Heart right ventricle (tissue), 16 donors: ENCODE measurements at regions not wholly inside any gene's neighbourhood (a gene's known extent, or its start where the extent isn't known, plus 50 kb on each side); places are given as distances from the start of the nearest gene placed in this dataset.

Experiments
- ATAC-seq, 8 donors: fragments of 200-7000 bp; cut with Tn5 transposase; one replicate each; pipeline ENCODE4 v1.9.1; 2020; ENCODE audit warnings: mild to moderate bottlenecking in 8 of 8, moderate library complexity in 8 of 8, moderate number of reproducible peaks in 1 of 8
- DNase-seq, 2 donors: peaks; one replicate each; pipeline ENCODE4 v3.0.0-alpha.2; 2020
- H3K27ac ChIP-seq, 10 donors: fragments of 200-600 bp; sonication (generic) in 2 of 10; one replicate each; pipeline versions ENCODE4 v1.5.0 to v1.8.0; 2020 to 2022; ENCODE audit warnings: mild to moderate bottlenecking in 3 of 10
- H3K27me3 ChIP-seq, 7 donors: fragments of 200-600 bp; one replicate each; pipeline ENCODE4 v1.8.0; 2021 to 2022; ENCODE audit warnings: mild to moderate bottlenecking in 2 of 7
- H3K36me3 ChIP-seq, 9 donors: fragments of 200-600 bp; sonication (generic) in 1 of 9; one replicate each; pipeline versions ENCODE4 v1.5.0 to v1.8.0; 2020 to 2022; ENCODE audit warnings: mild to moderate bottlenecking in 2 of 9
- H3K4me1 ChIP-seq, 9 donors: fragments of 200-600 bp; sonication (generic) in 1 of 9; one replicate each; pipeline versions ENCODE4 v1.5.0 to v1.8.0; 2020 to 2022; ENCODE audit warnings: mild to moderate bottlenecking in 4 of 9
- H3K4me3 ChIP-seq, 10 donors: fragments of 200-600 bp; sonication (generic) in 2 of 10; one replicate each; pipeline versions ENCODE4 v1.5.0 to v1.8.0; 2020 to 2022; ENCODE audit warnings: mild to moderate bottlenecking in 7 of 10, moderate library complexity in 2 of 10
- H3K9me3 ChIP-seq, 11 donors: fragments of 200-600 bp in 10 of 11; sonication (generic) in 2 of 11; one replicate each; pipeline versions ENCODE4 v1.5.0 to v1.8.0; 2013 to 2022; ENCODE audit warnings: mild to moderate bottlenecking in 2 of 11, control low read depth in 1 of 11, moderate library complexity in 1 of 11
- WGBS, 2 donors: extraction: QIAGEN DNeasy Blood & Tissue Kit; methylation state at CpG; one replicate each; pipeline ENCODE4 v1.1.7; 2013; ENCODE audit warnings: inconsistent platforms in 1 of 2; 5-methylcytosine and 5-hydroxymethylcytosine counted together
- intact Hi-C, 10 donors: fragments of 100-400 bp; cut with DNase I; formaldehyde crosslinking; loops; one replicate each; pipeline versions ENCODE4 v1.11.1 to v1.14.2; 2022
- TF ChIP-seq, protein P1 (sequence below), 9 donors: fragments of 200-600 bp; sonication (generic) in 2 of 9; IDR thresholded peaks; one replicate each; pipeline versions ENCODE4 v1.5.0 to v1.8.0; 2021 to 2022; ENCODE audit warnings: antibody characterized with exemption in 9 of 9, mild to moderate bottlenecking in 5 of 9, moderate library complexity in 1 of 9
- donor health status: Arrhythmogenic right ventricular cardiomyopathy.
- donor health status: ischemic (EF 13 %, LVEDD 7.1; RV severe dilation, severe dysfunction).
- donor health status: healthy with polysubstance abuse.
- donor health status: DM: no; HTN: yes; CAD: no.
- donor health status: DM: no; HTN: no; CAD: no.
- donor health status: ischemic (EF 25% LVEDD 6.9; RV normal size, moderate dysfunction).
- donor health status: ischemic (EF 25% LVEDD 5.7; RV mildly dilated, moderate dysfunction).
- donor health status: healthy.
- donor health status: DM: yes; HTN: yes; CAD: no.
- donor health status: Ischemic cardiomyopathy.
- donor health status: ischemic (EF 35%, LVEDD 5.7; RV mildly dilated, moderate dysfunction).
- donor health status: nonischemic (EF 11% LVEDD 7.7; RV severe dilation, severe dysfunction).
- donor health status: DM: yes; HTN: yes; CAD: no.
- donor health status: PGD.
- donor health status: ischemic (EF 29% LVEDD 5.4; RV normal size, mild dysfunction).
- donor health status: nonischemic (EF 23%, LVEDD 6.1; RV moderate dilation, normal function).

DNA sequence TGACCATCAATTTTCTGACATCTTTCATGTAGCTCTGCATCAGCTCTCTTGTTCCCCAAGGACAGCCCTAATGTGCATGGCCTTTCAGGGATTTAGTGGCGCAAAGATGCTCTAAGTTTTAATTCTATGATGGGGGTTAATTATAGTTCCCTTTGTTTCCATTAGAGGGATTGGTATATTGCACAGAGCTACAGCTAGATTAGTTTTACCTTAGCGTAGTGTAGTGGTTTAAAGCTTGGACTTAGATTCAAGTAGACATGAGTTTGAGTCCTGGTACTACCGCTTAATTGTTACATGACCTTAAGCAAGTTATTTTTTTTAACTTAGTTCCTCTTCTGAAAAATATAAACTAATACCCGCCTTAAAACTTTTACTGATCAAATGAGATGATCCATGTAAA is 247.8 kb upstream of the KRR1 start:
- DNase-seq (no peak), ATAC-seq (no peak)
- peaks cover 0 to 5% (median 0%) of the 10 kb centered on the region in 9 donors for H3K4me1 ChIP-seq
- no peaks in the 10 kb centered on the region for H3K9me3 ChIP-seq
- H3K4me3 ChIP-seq: no peak overlapping the region
- intact Hi-C loops: no loop called here
- TF ChIP-seq, protein P1, sequence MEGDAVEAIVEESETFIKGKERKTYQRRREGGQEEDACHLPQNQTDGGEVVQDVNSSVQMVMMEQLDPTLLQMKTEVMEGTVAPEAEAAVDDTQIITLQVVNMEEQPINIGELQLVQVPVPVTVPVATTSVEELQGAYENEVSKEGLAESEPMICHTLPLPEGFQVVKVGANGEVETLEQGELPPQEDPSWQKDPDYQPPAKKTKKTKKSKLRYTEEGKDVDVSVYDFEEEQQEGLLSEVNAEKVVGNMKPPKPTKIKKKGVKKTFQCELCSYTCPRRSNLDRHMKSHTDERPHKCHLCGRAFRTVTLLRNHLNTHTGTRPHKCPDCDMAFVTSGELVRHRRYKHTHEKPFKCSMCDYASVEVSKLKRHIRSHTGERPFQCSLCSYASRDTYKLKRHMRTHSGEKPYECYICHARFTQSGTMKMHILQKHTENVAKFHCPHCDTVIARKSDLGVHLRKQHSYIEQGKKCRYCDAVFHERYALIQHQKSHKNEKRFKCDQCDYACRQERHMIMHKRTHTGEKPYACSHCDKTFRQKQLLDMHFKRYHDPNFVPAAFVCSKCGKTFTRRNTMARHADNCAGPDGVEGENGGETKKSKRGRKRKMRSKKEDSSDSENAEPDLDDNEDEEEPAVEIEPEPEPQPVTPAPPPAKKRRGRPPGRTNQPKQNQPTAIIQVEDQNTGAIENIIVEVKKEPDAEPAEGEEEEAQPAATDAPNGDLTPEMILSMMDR (IDR thresholded peaks at IDR 0.05): no peak
- no peaks in the 10 kb centered on the region for H3K27me3 ChIP-seq
- no peak overlapping the region for H3K27ac ChIP-seq
- no peaks in the 10 kb centered on the region for H3K36me3 ChIP-seq
- WGBS, 2 donors: 88 to 98% methylated on average over 4 of the region's 4 CpGs

DNA sequence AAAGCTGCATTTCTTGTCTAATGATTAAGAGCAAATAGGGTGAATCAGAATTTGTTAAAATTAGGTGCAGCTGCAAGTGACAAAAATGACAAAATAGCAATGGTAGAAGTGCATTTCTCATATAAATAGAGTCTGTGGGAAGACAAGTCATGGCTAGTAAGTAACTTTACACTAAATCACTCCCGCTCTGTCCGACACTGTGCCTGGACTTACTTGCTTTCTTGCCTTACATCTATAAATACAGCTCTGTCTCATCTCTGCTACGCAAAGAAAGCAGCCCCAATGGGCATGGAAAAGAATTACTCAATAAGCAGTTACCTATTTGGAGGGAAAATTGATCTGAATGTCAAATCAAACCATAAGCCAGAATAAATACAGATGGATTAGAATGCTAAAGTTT is 245.4 kb upstream of the KRR1 start:
- H3K27ac ChIP-seq: no peak overlapping the region
- ATAC-seq (no peak), DNase-seq (no peak)
- intact Hi-C loops: no loop called here
- H3K36me3 ChIP-seq: no peaks in the 10 kb centered on the region
- no peaks in the 10 kb centered on the region for H3K27me3 ChIP-seq
- TF ChIP-seq, protein P1 (IDR thresholded peaks at IDR 0.05): no peak
- H3K4me3 ChIP-seq: no peak overlapping the region
- 99% methylated on average over 3 of the region's 3 CpGs for WGBS, 2 donors
- H3K4me1 ChIP-seq: peaks cover 0 to 5% (median 0%) of the 10 kb centered on the region in 9 donors
- H3K9me3 ChIP-seq: no peaks in the 10 kb centered on the region

DNA sequence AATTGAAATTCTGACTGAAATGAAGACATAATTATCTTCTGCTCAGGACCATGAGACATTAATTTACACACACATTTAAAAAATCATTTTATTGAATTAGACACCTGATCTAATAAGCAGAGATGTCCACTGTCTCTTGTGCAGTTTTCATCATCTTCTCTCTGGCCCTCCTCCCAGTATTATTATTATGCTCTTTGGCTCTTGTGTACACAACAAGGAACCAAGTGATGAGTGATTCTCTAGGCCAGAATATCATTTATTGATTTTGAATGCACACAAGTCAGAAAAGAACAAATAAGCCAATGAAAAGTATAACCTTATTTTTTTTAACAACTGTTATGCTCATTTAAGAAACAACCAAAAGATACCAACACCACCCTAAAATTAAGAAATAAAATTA is 244.7 kb upstream of the KRR1 start:
- H3K36me3 ChIP-seq: no peaks in the 10 kb centered on the region
- intact Hi-C loops: no loop called here
- no peak overlapping the region for H3K4me3 ChIP-seq
- no peak for ATAC-seq
- no peaks in the 10 kb centered on the region for H3K9me3 ChIP-seq
- DNase-seq: no peak
- no peaks in the 10 kb centered on the region for H3K27me3 ChIP-seq
- H3K27ac ChIP-seq: no peak overlapping the region
- peaks cover 0 to 5% (median 0%) of the 10 kb centered on the region in 9 donors for H3K4me1 ChIP-seq
- TF ChIP-seq, protein P1 (IDR thresholded peaks at IDR 0.05): no peak

DNA sequence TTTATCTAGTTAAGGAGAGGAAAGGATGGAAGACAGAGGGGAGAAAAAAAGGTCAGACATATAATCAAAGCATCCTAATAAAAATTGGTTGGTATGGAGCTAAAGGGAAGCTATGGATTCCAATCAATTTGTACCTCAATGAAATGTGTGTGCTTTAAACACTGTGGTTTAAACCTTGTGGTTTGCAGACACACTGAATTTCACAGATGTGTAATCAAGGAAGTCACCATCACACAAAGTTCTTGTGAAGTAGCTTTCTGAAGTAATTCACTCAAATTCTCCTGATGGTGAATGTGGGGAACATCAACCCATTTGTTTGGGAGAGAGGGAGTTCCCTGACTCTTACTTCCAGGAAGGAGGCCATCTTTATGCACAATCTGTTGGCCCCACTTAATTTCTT is 243.3 kb upstream of the KRR1 start:
- Histone ChIP-seq H3K36me3 (no peaks in the 10 kb centered on the region), H3K9me3 (no peaks in the 10 kb centered on the region), H3K4me1 (peaks cover 0 to 1% (median 0%) of the 10 kb centered on the region in 9 donors), H3K4me3 (no peak overlapping the region), H3K27ac (no peak overlapping the region), H3K27me3 (no peaks in the 10 kb centered on the region)
- TF ChIP-seq, protein P1 (IDR thresholded peaks at IDR 0.05): no peak
- DNase-seq: no peak
- intact Hi-C loops: no loop called here
- no peak for ATAC-seq

DNA sequence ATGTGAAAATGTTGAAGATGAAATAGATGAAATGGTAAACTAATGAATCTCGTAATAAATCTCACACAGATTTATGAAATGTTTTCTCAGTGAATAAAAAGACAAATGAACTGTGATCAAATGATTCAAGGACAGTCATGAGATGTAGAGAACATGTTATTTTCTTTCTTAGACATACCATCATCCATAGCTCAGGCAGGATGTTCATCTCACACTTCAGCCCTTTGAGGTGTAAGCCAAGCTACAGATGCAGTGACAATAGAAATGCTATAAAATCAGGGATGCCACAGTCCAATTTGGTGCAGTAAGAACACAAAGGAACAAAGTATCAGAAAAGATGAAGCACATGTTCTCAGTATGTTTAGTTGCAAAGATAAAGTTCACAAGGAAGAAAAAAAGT is 242.7 kb upstream of the KRR1 start:
- H3K4me3 ChIP-seq: no peak overlapping the region
- no peak for ATAC-seq
- no peak for DNase-seq
- TF ChIP-seq, protein P1 (IDR thresholded peaks at IDR 0.05): no peak
- no peaks in the 10 kb centered on the region for H3K4me1 ChIP-seq
- intact Hi-C loops: no loop called here
- no peaks in the 10 kb centered on the region for H3K27me3 ChIP-seq
- H3K36me3 ChIP-seq: no peaks in the 10 kb centered on the region
- no peak overlapping the region for H3K27ac ChIP-seq
- WGBS, 2 donors: 93 to 99% methylated on average over 1 of the region's 1 CpG
- H3K9me3 ChIP-seq: no peaks in the 10 kb centered on the region
